A549 (cell line): ENCODE measurements at regions not wholly inside any gene's neighbourhood (a gene's known extent, or its start where the extent isn't known, plus 50 kb on each side); places are given as distances from the start of the nearest gene placed in this dataset.

Source experiments
- CBX2 ChIP-seq: fragments of 200-600 bp; sonication (generic); IDR thresholded peaks from 2 replicates; pipeline ENCODE4 v1.6.1; 2016; ENCODE audit warnings: low read depth, mild to moderate bottlenecking, borderline replicate concordance
- CTCF ChIP-seq: fragments of >200 bp; sonication (Bioruptor Twin); formaldehyde crosslinking; IDR thresholded peaks from 3 replicates; pipeline ENCODE4 v1.5.1; 2016
- EP300 ChIP-seq, 2 experiments: fragments of >200 bp; sonication (Bioruptor Twin); formaldehyde crosslinking; IDR thresholded peaks; 2 replicates in 1 of 2; 3 replicates in 1 of 2; pipeline ENCODE4 v1.6.1; 2016 to 2017
- HDAC2 ChIP-seq: fragments of 200-600 bp; sonication (generic); IDR thresholded peaks from 2 replicates; pipeline ENCODE4 v1.6.1; 2016
- POLR2A ChIP-seq: IDR thresholded peaks from 2 replicates; pipeline ENCODE4 v1.6.1; 2012; ENCODE audit warnings: mild to moderate bottlenecking, low read length
- RAD21 ChIP-seq, 2 experiments: fragments of >200 bp in 1 of 2; sonication (Bioruptor Twin) in 1 of 2; formaldehyde crosslinking in 1 of 2; IDR thresholded peaks in 1 of 2; conservative IDR thresholded peaks in 1 of 2; 2 replicates in 1 of 2; 3 replicates in 1 of 2; pipeline ENCODE4 v1.6.1; 2012 to 2018; ENCODE audit warnings: inconsistent platforms in 1 of 2
- RCOR1 ChIP-seq: fragments of 150-350 bp; IDR thresholded peaks from 2 replicates; pipeline ENCODE4 v1.6.1; 2014; ENCODE audit warnings: antibody characterized with exemption, low read length, low read depth
- REST ChIP-seq: fragments of 200-600 bp; sonication (generic); IDR thresholded peaks from 2 replicates; pipeline ENCODE4 v1.6.1; 2016; ENCODE audit warnings: antibody characterized with exemption, mild to moderate bottlenecking, moderate library complexity
- SMC3 ChIP-seq: fragments of >200 bp; sonication (Bioruptor Twin); formaldehyde crosslinking; IDR thresholded peaks from 3 replicates; pipeline ENCODE4 v1.6.1; 2018; ENCODE audit warnings: inconsistent platforms
- TP53 ChIP-seq: fragments of 250-450 bp; sonication (Bioruptor Pico); IDR thresholded peaks from 2 replicates; pipeline ENCODE4 v1.5.0; 2021; ENCODE audit warnings: mild to moderate bottlenecking, moderate library complexity

- TF ChIP-seq CTCF: no peak
- TF ChIP-seq CBX2: no peak
- no peak for TF ChIP-seq HDAC2
- TF ChIP-seq SMC3: no peak
- no peak for TF ChIP-seq REST
- TF ChIP-seq RCOR1: no peak
- TF ChIP-seq EP300 (IDR thresholded peaks at IDR 0.05): no peak
- no peak for TF ChIP-seq POLR2A
- TF ChIP-seq RAD21 (conservative IDR thresholded peaks at IDR 0.05 in 1 of 2, IDR thresholded peaks at IDR 0.05 in 1 of 2): no peak
- no peak for TF ChIP-seq TP53
Measured at GRCh38 chr6:43988801-43989200, 138.5 kb downstream of the MRPL14 start.
